OCI-LY3 (cell line): ENCODE measurements at regions not wholly inside any gene's neighbourhood (a gene's known extent, or its start where the extent isn't known, plus 50 kb on each side); places are given as distances from the start of the nearest gene placed in this dataset.

Source experiments
- CTCF ChIP-seq: fragments of 200-600, 300-600 bp; sonication (generic); IDR thresholded peaks from 2 replicates; pipeline ENCODE4 v1.5.1; 2014; ENCODE audit warnings: antibody characterized with exemption, low read length, low read depth
- EZH2phosphoT487 ChIP-seq: fragments of 200-600 bp; shearing (Covaris generic); IDR thresholded peaks from 2 replicates; pipeline ENCODE4 v1.6.1; 2018; ENCODE audit warnings: antibody characterized with exemption, mixed run types, low read depth

GRCh38 chr6:121755485-121755884, 320.0 kb downstream of the GJA1 start:
- TF ChIP-seq CTCF (no peak), EZH2phosphoT487 (no peak)
